Astrocyte of the cerebellum (primary cell): ENCODE measurements at regions not wholly inside any gene's neighbourhood (a gene's known extent, or its start where the extent isn't known, plus 50 kb on each side); places are given as distances from the start of the nearest gene placed in this dataset.

ENCODE experiments used
- DNase-seq: peaks from one replicate; pipeline ENCODE4 v3.0.0-alpha.2; 2011; ENCODE audit warnings: low read depth
- H3K4me3 ChIP-seq: 2 replicates; pipeline ENCODE4 v1.5.1; 2011; ENCODE audit warnings: mild to moderate bottlenecking, low read depth, low read length, moderate library complexity
- CTCF ChIP-seq: IDR thresholded peaks from 2 replicates; pipeline ENCODE4 v1.5.1; 2012; ENCODE audit warnings: low read length, low read depth, moderate library complexity, mild to moderate bottlenecking; ENCODE audit errors: missing control alignments
- in situ Hi-C: cut with HindIII; loops from 2 replicates; pipeline ENCODE4 v1.10.0; 2017; ENCODE audit warnings: low sequenced_read_pairs

DNA sequence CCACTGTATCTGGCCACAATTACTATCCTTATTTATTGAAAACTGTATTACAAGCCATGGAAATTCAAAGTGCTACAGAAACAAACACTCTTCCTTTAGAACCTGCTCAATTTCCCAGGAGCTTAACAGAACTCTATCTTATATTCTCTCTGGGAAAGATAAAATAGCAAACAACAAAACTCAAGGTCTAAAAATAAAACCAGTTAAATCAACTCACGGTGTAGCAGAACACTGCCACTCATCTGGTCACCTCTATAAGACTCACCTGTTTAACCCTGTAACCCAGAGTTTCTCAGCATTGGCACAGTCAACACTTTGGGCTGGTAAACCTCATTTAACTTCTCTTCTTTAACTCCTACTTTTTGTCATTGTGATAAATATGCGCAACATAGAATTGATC is 348.9 kb downstream of the DCHS2 start:
- in situ Hi-C loops = no loop called here
- TF ChIP-seq CTCF = no peak
- no peak for DNase-seq

GRCh38 chr4:154140869-154141268 is 350.7 kb downstream of the DCHS2 start:
- no peak for TF ChIP-seq CTCF
- in situ Hi-C loops = no loop called here
- DNase-seq = no peak
- no peak overlapping the region for H3K4me3 ChIP-seq

More for the DNA sequence above, 348.9 kb downstream of the DCHS2 start:
- no peak overlapping the region for H3K4me3 ChIP-seq

DNA sequence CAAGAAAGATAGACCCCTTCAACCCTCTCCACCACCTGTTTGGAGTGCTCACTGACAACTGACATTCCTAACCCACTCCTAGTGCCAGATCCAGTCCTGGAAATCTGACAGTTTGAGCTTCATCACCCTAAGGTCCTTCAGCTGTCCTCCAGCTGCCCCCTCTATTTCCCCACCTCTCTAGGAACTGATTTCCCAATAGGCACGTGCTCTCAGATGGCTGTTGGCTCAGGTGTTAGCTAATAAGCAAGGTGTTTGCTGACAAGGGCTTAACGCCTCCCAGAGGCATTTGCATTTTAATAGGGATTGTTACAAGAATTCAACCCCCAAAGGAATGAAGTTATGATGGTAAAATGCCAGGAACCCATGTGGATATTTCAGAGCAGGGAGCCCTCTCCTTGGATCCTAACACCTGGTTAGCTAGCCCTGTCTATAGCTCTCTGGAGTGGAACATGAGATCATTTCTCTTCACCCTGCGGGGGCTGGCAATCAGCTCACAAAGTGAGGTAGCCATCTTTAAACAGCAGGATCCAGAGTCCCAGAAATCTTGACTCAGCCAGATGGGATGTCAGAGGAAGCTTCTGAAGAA is 348.5 kb upstream of the SFRP2 start:
- no peak for TF ChIP-seq CTCF
- no peak for DNase-seq
- no peak overlapping the region for H3K4me3 ChIP-seq
- in situ Hi-C loops = no loop called here

DNA sequence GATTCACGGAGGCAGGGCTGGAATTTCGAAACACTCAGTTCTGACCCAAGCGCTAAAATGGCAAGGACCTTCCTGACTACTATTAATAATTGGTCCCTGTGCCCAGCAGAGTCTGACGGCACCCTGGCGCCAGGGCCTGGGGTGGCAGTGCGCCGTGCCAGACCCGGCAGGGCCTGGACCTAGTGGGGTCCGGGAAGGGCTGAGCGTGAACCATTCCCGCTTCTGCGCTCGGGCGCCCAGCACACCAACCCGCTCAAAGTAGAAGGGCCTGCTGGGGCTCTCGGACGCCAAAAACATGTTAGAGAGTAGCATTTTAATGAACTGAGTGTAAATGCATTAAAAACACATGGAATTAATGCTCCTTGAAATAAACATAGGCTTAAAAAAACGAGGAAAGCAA is 346.7 kb upstream of the SFRP2 start:
- H3K4me3 ChIP-seq = no peak overlapping the region
- DNase-seq = no peak
- TF ChIP-seq CTCF = no peak
- in situ Hi-C loops = no loop called here

GRCh38 chr4:154132406-154132805 is 343.5 kb upstream of the SFRP2 start:
- in situ Hi-C loops = no loop called here
- DNase-seq = no peak
- H3K4me3 ChIP-seq = no peak overlapping the region
- TF ChIP-seq CTCF = no peak

DNA sequence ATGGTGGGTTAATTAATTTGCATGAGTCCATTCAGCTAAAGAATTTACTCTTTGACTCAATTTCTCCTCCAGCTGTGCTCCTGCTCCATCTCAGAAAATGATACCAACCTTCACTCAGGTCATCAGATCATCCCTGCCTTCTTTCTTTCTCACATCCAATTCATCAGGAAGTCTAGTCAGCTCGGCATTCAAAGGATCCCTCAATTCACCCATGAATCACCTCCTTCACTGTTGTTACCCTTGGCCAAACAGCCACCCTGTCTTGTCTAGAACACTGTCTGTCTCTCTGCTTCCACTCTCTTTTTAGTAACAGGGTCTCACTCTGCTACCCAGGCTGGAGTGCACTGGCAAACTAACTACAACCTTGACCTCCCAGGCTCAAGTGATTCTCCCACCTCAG is 337.4 kb upstream of the SFRP2 start:
- no peak overlapping the region for H3K4me3 ChIP-seq
- in situ Hi-C loops = no loop called here
- TF ChIP-seq CTCF = no peak
- no peak for DNase-seq

DNA sequence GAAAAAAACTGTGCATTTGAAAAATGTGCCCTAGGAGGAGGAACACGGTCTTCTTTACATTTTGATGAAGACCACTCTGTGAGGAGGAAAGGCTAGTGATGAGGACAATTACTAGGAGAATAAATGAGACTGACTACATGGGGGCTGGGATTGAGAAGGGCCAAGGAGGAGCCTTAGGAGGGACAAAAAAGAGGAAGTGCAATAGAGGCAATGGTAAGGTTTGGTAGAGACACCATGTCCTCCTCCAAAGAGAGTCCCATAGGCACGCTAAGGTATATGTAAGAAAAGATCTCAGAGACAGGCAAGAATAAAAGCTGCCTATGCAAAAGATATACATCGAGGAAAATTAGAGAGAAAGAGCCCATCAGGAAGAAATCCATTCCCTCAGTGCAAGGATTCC is 336.5 kb upstream of the SFRP2 start:
- no peak overlapping the region for H3K4me3 ChIP-seq
- TF ChIP-seq CTCF = no peak
- no peak for DNase-seq
- in situ Hi-C loops = no loop called here
